ENCODE measurements at regions not wholly inside any gene's neighbourhood (a gene's known extent, or its start where the extent isn't known, plus 50 kb on each side); places are given as distances from the start of the nearest gene placed in this dataset.

- Histone ChIP-seq H3K27ac (no peak overlapping the region), H3K9me3 (no peaks in the 10 kb centered on the region), H3K36me3 (no peaks in the 10 kb centered on the region), H3K4me1 (no peaks in the 10 kb centered on the region), H3K4me3 (no peak overlapping the region), H3K27me3 (no peaks in the 10 kb centered on the region)
- no peak for TF ChIP-seq CTCF (IDR thresholded peaks at IDR 0.05)
- intact Hi-C loops (cut with DNase I) = no loop called here
- DNase-seq (no peak), ATAC-seq (no peak)
These were observed 155.7 kb downstream of the AMY1C start for GRCh38 chr1:103905363-103905762.

GRCh38 chr1:103911450-103911849, 161.8 kb downstream of the AMY1C start:
- ATAC-seq = no peak
- no peak for TF ChIP-seq CTCF (IDR thresholded peaks at IDR 0.05)
- intact Hi-C loops (cut with DNase I) = no loop called here

GRCh38 chr1:103917795-103918194, 168.1 kb downstream of the AMY1C start:
- TF ChIP-seq CTCF (IDR thresholded peaks at IDR 0.05) = no peak
- ATAC-seq (no peak), DNase-seq (no peak)
- Histone ChIP-seq H3K9me3 (no peaks in the 10 kb centered on the region), H3K4me1 (no peaks in the 10 kb centered on the region), H3K36me3 (no peaks in the 10 kb centered on the region), H3K27me3 (no peaks in the 10 kb centered on the region), H3K27ac (no peak overlapping the region), H3K4me3 (no peak overlapping the region)
- intact Hi-C loops (cut with DNase I) = no loop called here

More at GRCh38 chr1:103911450-103911849, 161.8 kb downstream of the AMY1C start:
- no peak for DNase-seq
- Histone ChIP-seq H3K27ac (no peak overlapping the region), H3K9me3 (no peaks in the 10 kb centered on the region), H3K27me3 (no peaks in the 10 kb centered on the region), H3K4me3 (no peak overlapping the region), H3K4me1 (no peaks in the 10 kb centered on the region), H3K36me3 (no peaks in the 10 kb centered on the region)

GRCh38 chr1:103931891-103932290, 182.2 kb downstream of the AMY1C start:
- Histone ChIP-seq H3K36me3 (no peaks in the 10 kb centered on the region), H3K9me3 (no peaks in the 10 kb centered on the region), H3K4me3 (no peak overlapping the region), H3K27me3 (no peaks in the 10 kb centered on the region), H3K27ac (no peak overlapping the region), H3K4me1 (no peaks in the 10 kb centered on the region)
- DNase-seq = no peak
- intact Hi-C loops (cut with DNase I) = no loop called here
- ATAC-seq = no peak
- no peak for TF ChIP-seq CTCF (IDR thresholded peaks at IDR 0.05)

GRCh38 chr1:103937763-103938357, 188.2 kb downstream of the AMY1C start:
- no peak for TF ChIP-seq CTCF (IDR thresholded peaks at IDR 0.05)
- Histone ChIP-seq H3K4me3 (no peak overlapping the region), H3K27me3 (no peaks in the 10 kb centered on the region), H3K27ac (no peak overlapping the region), H3K4me1 (no peaks in the 10 kb centered on the region), H3K36me3 (no peaks in the 10 kb centered on the region), H3K9me3 (no peaks in the 10 kb centered on the region)
- ATAC-seq (no peak), DNase-seq (no peak)
- intact Hi-C loops (cut with DNase I) = no loop called here

GRCh38 chr1:103941086-103941485, 191.4 kb downstream of the AMY1C start:
- Histone ChIP-seq H3K27ac (no peak overlapping the region), H3K4me1 (no peaks in the 10 kb centered on the region), H3K36me3 (no peaks in the 10 kb centered on the region), H3K9me3 (no peaks in the 10 kb centered on the region), H3K27me3 (no peaks in the 10 kb centered on the region), H3K4me3 (no peak overlapping the region)
- ATAC-seq (no peak), DNase-seq (no peak)
- intact Hi-C loops (cut with DNase I) = no loop called here
- TF ChIP-seq CTCF (IDR thresholded peaks at IDR 0.05) = no peak

Measured in upper lobe of right lung (tissue), 1 donor.